Colonic mucosa (tissue), 4 donors: ENCODE measurements at regions not wholly inside any gene's neighbourhood (a gene's known extent, or its start where the extent isn't known, plus 50 kb on each side); places are given as distances from the start of the nearest gene placed in this dataset.

Experiments
- DNase-seq: peaks from one replicate; pipeline ENCODE4 v3.0.0-alpha.2; 2020
- H3K27ac ChIP-seq: fragments of 200-600 bp; one replicate; pipeline ENCODE4 v1.8.0; 2021
- H3K27me3 ChIP-seq: fragments of 200-600 bp; one replicate; pipeline ENCODE4 v1.8.0; 2021
- H3K36me3 ChIP-seq: fragments of 200-600 bp; one replicate; pipeline ENCODE4 v1.8.0; 2021
- H3K4me1 ChIP-seq: fragments of 200-600 bp; one replicate; pipeline ENCODE4 v1.8.0; 2021; ENCODE audit warnings: mild to moderate bottlenecking
- H3K4me3 ChIP-seq: fragments of 200-600 bp; one replicate; pipeline ENCODE4 v1.8.0; 2021
- H3K9ac ChIP-seq, 2 donors: one replicate each; pipeline ENCODE4 v1.7.0; 2013; ENCODE audit warnings: control low read depth in 2 of 2, low read depth in 2 of 2, low read length in 2 of 2
- H3K9me3 ChIP-seq: fragments of 200-600 bp; one replicate; pipeline ENCODE4 v1.8.0; 2021
- intact Hi-C: fragments of 100-400 bp; cut with DNase I; formaldehyde crosslinking; loops from one replicate; pipeline ENCODE4 v1.14.1; 2022
- TF ChIP-seq, protein P1 (sequence below): fragments of 200-600 bp; IDR thresholded peaks from one replicate; pipeline ENCODE4 v1.8.0; 2022; ENCODE audit warnings: antibody characterized with exemption, mild to moderate bottlenecking
- donor health status: healthy.
- donor health status: DM: no; HTN: no; CAD: no.
- donor health status: DM: no; HTN: no; CAD: no.

DNA sequence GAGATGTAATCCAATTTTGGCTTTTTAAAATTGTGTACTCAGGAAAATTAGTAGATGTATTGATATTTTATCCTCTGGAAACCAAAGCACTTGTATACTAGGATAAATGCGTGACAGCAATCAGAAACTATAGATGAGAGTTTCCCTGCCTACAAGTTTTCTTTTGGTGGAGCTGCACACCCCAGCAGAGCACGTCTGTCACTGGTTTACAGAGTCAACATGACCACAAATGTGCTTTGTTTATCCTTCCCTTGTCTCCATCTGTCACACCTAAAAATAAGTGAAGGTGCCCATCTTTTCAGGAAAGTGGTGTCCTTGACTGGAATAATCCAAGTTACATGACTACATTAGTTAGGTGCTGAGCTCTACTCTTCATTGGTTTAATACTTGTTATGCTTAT lies 210.4 kb upstream of the DSEL start:
- no peaks in the 10 kb centered on the region for H3K36me3 ChIP-seq
- DNase-seq: no peak
- H3K27me3 ChIP-seq: no peaks in the 10 kb centered on the region
- no peak overlapping the region for H3K9ac ChIP-seq
- TF ChIP-seq, protein P1, sequence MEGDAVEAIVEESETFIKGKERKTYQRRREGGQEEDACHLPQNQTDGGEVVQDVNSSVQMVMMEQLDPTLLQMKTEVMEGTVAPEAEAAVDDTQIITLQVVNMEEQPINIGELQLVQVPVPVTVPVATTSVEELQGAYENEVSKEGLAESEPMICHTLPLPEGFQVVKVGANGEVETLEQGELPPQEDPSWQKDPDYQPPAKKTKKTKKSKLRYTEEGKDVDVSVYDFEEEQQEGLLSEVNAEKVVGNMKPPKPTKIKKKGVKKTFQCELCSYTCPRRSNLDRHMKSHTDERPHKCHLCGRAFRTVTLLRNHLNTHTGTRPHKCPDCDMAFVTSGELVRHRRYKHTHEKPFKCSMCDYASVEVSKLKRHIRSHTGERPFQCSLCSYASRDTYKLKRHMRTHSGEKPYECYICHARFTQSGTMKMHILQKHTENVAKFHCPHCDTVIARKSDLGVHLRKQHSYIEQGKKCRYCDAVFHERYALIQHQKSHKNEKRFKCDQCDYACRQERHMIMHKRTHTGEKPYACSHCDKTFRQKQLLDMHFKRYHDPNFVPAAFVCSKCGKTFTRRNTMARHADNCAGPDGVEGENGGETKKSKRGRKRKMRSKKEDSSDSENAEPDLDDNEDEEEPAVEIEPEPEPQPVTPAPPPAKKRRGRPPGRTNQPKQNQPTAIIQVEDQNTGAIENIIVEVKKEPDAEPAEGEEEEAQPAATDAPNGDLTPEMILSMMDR: no peak
- intact Hi-C loops: no loop called here
- no peaks in the 10 kb centered on the region for H3K4me1 ChIP-seq
- no peaks in the 10 kb centered on the region for H3K9me3 ChIP-seq
- H3K27ac ChIP-seq: no peak overlapping the region
- no peak overlapping the region for H3K4me3 ChIP-seq

DNA sequence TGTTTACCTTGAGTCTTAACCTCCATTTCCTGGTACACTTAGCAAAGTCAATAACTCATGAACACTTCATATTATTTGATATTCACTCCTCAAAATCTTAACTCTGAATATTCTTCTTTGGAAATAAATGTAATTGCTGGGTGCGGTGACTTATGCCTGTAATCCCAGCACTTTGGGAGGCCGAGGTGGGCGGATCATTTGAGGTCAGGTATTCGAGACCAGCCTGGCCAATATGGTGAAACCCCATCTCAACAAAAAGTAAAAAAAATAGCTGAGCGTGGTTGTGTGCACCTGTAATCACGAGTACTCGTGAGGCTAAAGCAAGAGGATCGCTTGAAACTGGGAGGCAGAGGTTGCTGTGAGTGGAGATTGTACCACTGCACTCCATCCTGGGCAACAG lies 201.3 kb upstream of the DSEL start:
- Histone ChIP-seq H3K4me1 (no peaks in the 10 kb centered on the region), H3K9ac (no peak overlapping the region), H3K27ac (no peak overlapping the region), H3K27me3 (no peaks in the 10 kb centered on the region), H3K9me3 (no peaks in the 10 kb centered on the region), H3K4me3 (no peak overlapping the region), H3K36me3 (no peaks in the 10 kb centered on the region)
- DNase-seq: no peak
- intact Hi-C loops: no loop called here
- TF ChIP-seq, protein P1: no peak

DNA sequence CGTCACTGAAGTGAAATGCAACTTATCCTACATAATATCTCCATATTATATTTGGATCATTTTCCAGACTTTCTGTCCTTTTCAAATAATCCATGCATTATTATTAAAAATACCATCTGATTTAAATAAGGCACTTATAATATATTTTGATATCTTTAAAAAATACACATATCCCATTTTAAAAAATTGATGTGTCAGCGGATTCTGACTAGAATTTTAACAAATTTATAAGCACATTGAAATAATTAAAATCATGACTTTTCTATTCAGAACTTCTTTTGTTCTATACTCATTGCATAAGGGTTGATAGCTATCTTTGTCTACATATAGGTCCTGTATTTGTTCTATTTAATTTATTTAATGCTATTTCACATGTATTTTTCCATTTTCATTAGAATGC lies 199.0 kb upstream of the DSEL start:
- no peaks in the 10 kb centered on the region for H3K4me1 ChIP-seq
- no peak overlapping the region for H3K9ac ChIP-seq
- no peak overlapping the region for H3K4me3 ChIP-seq
- no peak for DNase-seq
- TF ChIP-seq, protein P1: no peak
- no peaks in the 10 kb centered on the region for H3K36me3 ChIP-seq
- no peaks in the 10 kb centered on the region for H3K9me3 ChIP-seq
- no peaks in the 10 kb centered on the region for H3K27me3 ChIP-seq
- intact Hi-C loops: no loop called here
- H3K27ac ChIP-seq: no peak overlapping the region

DNA sequence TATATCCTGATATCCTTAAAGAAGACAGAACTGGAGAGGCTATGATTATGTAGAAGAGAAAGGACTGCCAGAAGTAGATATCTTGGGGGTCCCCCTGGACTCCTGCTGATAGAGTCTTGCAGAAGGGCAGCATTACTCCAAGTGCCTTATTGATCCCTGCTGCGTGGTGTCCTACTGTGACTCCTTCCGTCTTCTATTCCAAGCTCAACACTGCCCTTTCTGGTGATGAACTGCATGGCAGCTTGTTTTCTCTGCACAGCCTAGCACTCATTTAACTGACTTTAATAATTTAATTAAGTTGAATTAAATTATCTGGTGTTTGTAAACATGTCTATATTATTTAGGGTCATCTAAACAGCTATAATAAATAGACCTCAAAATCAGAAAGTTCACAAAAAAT lies 194.1 kb upstream of the DSEL start:
- Histone ChIP-seq H3K4me3 (no peak overlapping the region), H3K4me1 (no peaks in the 10 kb centered on the region), H3K36me3 (no peaks in the 10 kb centered on the region), H3K27me3 (no peaks in the 10 kb centered on the region), H3K9me3 (no peaks in the 10 kb centered on the region), H3K27ac (no peak overlapping the region), H3K9ac (no peak overlapping the region)
- no peak for DNase-seq
- intact Hi-C loops: no loop called here
- TF ChIP-seq, protein P1: no peak

DNA sequence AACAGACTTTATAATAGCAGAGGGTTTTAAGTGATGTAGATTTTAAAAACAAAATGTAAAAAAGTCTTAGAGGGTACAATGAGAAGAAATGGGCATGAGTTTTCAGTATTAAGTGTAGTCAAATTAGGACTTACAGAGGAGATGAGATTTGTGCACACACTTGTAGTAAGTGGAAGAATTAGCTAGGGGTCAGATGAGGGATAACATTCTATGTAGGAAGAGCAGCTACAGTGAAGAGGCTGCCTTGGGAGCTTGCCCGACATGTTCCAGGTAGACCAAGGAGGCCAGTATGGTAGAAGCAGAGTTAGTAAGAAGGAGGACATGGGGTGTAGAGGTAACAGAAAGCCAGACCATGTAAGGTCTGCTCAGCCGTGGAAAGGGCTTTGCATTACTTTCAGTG lies 189.2 kb upstream of the DSEL start:
- intact Hi-C loops: no loop called here
- Histone ChIP-seq H3K27ac (no peak overlapping the region), H3K9ac (no peak overlapping the region), H3K36me3 (no peaks in the 10 kb centered on the region), H3K4me3 (no peak overlapping the region), H3K4me1 (no peaks in the 10 kb centered on the region), H3K27me3 (no peaks in the 10 kb centered on the region), H3K9me3 (no peaks in the 10 kb centered on the region)
- DNase-seq: no peak
- TF ChIP-seq, protein P1: no peak

DNA sequence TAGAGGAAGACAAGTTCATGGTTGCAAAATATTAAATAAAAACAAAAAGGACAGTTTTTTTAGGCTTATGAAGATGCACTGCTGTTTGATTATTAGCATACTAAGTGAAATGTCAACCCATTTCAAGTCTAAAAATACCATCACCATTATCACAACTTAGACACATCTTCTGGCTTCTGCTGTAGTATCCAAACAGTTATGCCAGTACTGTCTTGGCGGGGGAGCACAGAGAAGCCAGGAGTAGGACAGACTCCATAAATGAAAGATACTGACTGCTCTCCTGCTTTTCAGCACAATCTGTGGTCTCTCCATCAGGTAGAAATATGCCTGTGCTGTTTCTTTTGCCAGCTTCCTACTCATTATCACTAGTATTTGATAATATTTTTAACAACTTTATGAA lies 179.2 kb upstream of the DSEL start:
- no peaks in the 10 kb centered on the region for H3K27me3 ChIP-seq
- no peaks in the 10 kb centered on the region for H3K36me3 ChIP-seq
- H3K9ac ChIP-seq: no peak overlapping the region
- TF ChIP-seq, protein P1: no peak
- H3K27ac ChIP-seq: no peak overlapping the region
- intact Hi-C loops: no loop called here
- no peaks in the 10 kb centered on the region for H3K9me3 ChIP-seq
- H3K4me1 ChIP-seq: no peaks in the 10 kb centered on the region
- no peak for DNase-seq
- H3K4me3 ChIP-seq: no peak overlapping the region
